HepG2 (cell line): ENCODE measurements at regions not wholly inside any gene's neighbourhood (a gene's known extent, or its start where the extent isn't known, plus 50 kb on each side); places are given as distances from the start of the nearest gene placed in this dataset.

ENCODE experiments used
- EZH2 ChIP-seq: conservative IDR thresholded peaks from 2 replicates; pipeline ENCODE4 v1.6.1; 2012; ENCODE audit warnings: mild to moderate bottlenecking, low read depth, low read length, moderate library complexity
- HINFP ChIP-seq: sonication (generic); formaldehyde crosslinking; IDR thresholded peaks from 2 replicates; pipeline ENCODE4 v1.4.0; 2020; ENCODE audit warnings: low read depth, mild to moderate bottlenecking, missing genetic modification reagents

- TF ChIP-seq EZH2 (no peak), HINFP (CRISPR knock-in tag) (no peak)
These were observed 157.7 kb downstream of the LYPLAL1 start for GRCh38 chr1:219331424-219331823.
